ENCODE measurements at regions not wholly inside any gene's neighbourhood (a gene's known extent, or its start where the extent isn't known, plus 50 kb on each side); places are given as distances from the start of the nearest gene placed in this dataset.
"Not testable (repeated sequence)": the region's sequence is repeated elsewhere in the genome, so short reads cannot be mapped to it uniquely, and the experiment has no call there.

- no peak for DNase-seq
Measured at GRCh38 chr4:130922955-130923354, 1827.0 kb downstream of the C4orf33 start.

- no peak for DNase-seq
Measured at GRCh38 chr4:130955520-130955919, 1859.6 kb downstream of the C4orf33 start.

GRCh38 chr4:130985371-130985770, 1889.4 kb downstream of the C4orf33 start:
- DNase-seq: no peak

GRCh38 chr4:130995988-130996387, 1900.0 kb downstream of the C4orf33 start:
- no peak for DNase-seq

GRCh38 chr4:131001371-131001770, 1905.4 kb downstream of the C4orf33 start:
- no peak for DNase-seq

- DNase-seq: no peak
Measured at GRCh38 chr4:131002132-131002531, 1906.2 kb downstream of the C4orf33 start.

- DNase-seq: no peak
Measured at GRCh38 chr4:131006388-131006787, 1910.4 kb downstream of the C4orf33 start.

GRCh38 chr4:131011961-131012360, 1916.0 kb downstream of the C4orf33 start:
- not testable (repeated sequence) for DNase-seq

- DNase-seq: no peak
Measured at GRCh38 chr4:131013226-131013625, 1917.3 kb downstream of the C4orf33 start.

- DNase-seq: no peak
Measured at GRCh38 chr4:131026771-131027170, 1930.8 kb downstream of the C4orf33 start.

- DNase-seq: no peak
Measured at GRCh38 chr4:131044368-131044767, 1948.4 kb downstream of the C4orf33 start.

GRCh38 chr4:131046821-131047220, 1950.9 kb downstream of the C4orf33 start:
- no peak for DNase-seq

- no peak for DNase-seq
Measured at GRCh38 chr4:131052646-131053045, 1956.7 kb downstream of the C4orf33 start.

GRCh38 chr4:131054489-131055019, 1958.6 kb downstream of the C4orf33 start:
- DNase-seq: no peak

GRCh38 chr4:131061734-131062133, 1965.8 kb downstream of the C4orf33 start:
- no peak for DNase-seq

- no peak for DNase-seq
Measured at GRCh38 chr4:131063878-131064277, 1967.9 kb downstream of the C4orf33 start.

- no peak for DNase-seq
Measured at GRCh38 chr4:131081069-131081468, 1985.1 kb downstream of the C4orf33 start.

GRCh38 chr4:131084997-131085396, 1989.0 kb downstream of the C4orf33 start:
- no peak for DNase-seq

- no peak for DNase-seq
Measured at GRCh38 chr4:131091896-131092295, 1995.9 kb downstream of the C4orf33 start.

GRCh38 chr4:131093303-131093702, 1997.4 kb downstream of the C4orf33 start:
- DNase-seq: no peak

- DNase-seq: no peak
Measured at GRCh38 chr4:131098976-131099375, 2003.0 kb downstream of the C4orf33 start.

GRCh38 chr4:131113273-131113672, 2017.3 kb downstream of the C4orf33 start:
- no peak for DNase-seq

GRCh38 chr4:131113704-131114103, 2017.8 kb downstream of the C4orf33 start:
- no peak for DNase-seq

GRCh38 chr4:131119661-131120060, 2023.7 kb downstream of the C4orf33 start:
- DNase-seq: no peak

- DNase-seq: no peak
Measured at GRCh38 chr4:131137196-131137595, 2011.9 kb upstream of the PCDH10 start.

GRCh38 chr4:131159261-131159660, 1989.8 kb upstream of the PCDH10 start:
- no peak for DNase-seq

All from SHP77 treated with DMSO at 0.1 percent for 48 hours (cell line).